Lung (tissue), 11 donors: ENCODE measurements at regions not wholly inside any gene's neighbourhood (a gene's known extent, or its start where the extent isn't known, plus 50 kb on each side); places are given as distances from the start of the nearest gene placed in this dataset.

Experiments
- ATAC-seq: fragments of 200-7000 bp; cut with Tn5 transposase; one replicate; pipeline ENCODE4 v1.9.1; 2020; ENCODE audit warnings: moderate number of reproducible peaks; ENCODE audit not compliant: insufficient read depth, low FRiP score
- DNase-seq, 3 donors: peaks; one replicate each; pipeline ENCODE4 v3.0.0-alpha.2; 2013 to 2017
- H3K27ac ChIP-seq, 2 donors: one replicate each; pipeline ENCODE4 v1.5.1; 2013; ENCODE audit warnings: mild to moderate bottlenecking in 2 of 2, moderate library complexity in 2 of 2, control low read depth in 1 of 2, inconsistent platforms in 1 of 2, low read depth in 1 of 2, low read length in 1 of 2
- H3K27me3 ChIP-seq, 3 donors: one replicate each; pipeline ENCODE4 v1.5.1; 2013; ENCODE audit warnings: low read length in 2 of 3; ENCODE audit not compliant: control insufficient read depth in 3 of 3, insufficient read depth in 3 of 3
- H3K36me3 ChIP-seq, 4 donors: one replicate each; pipeline ENCODE4 v1.5.1; 2013; ENCODE audit warnings: low read length in 4 of 4, mild to moderate bottlenecking in 1 of 4, moderate library complexity in 1 of 4; ENCODE audit not compliant: control insufficient read depth in 4 of 4, insufficient read depth in 4 of 4
- H3K4me1 ChIP-seq, 5 donors: one replicate each; pipeline ENCODE4 v1.5.1; 2013; ENCODE audit warnings: low read length in 5 of 5, mild to moderate bottlenecking in 2 of 5, moderate library complexity in 1 of 5; ENCODE audit not compliant: control insufficient read depth in 5 of 5, insufficient read depth in 5 of 5
- H3K4me3 ChIP-seq: one replicate; pipeline ENCODE4 v1.5.1; 2013; ENCODE audit warnings: mild to moderate bottlenecking, control low read depth, moderate library complexity
- H3K9ac ChIP-seq, 2 donors: one replicate each; pipeline ENCODE4 v1.5.1; 2013; ENCODE audit warnings: low read length in 2 of 2, control low read depth in 1 of 2; ENCODE audit not compliant: insufficient read depth in 1 of 2
- H3K9me3 ChIP-seq, 4 donors: one replicate each; pipeline ENCODE4 v1.5.1; 2013; ENCODE audit warnings: low read length in 3 of 4, mild to moderate bottlenecking in 1 of 4, moderate library complexity in 1 of 4; ENCODE audit not compliant: control insufficient read depth in 4 of 4, insufficient read depth in 3 of 4
- CTCF ChIP-seq: IDR thresholded peaks from 2 replicates; pipeline ENCODE4 v1.5.1; 2012; ENCODE audit warnings: mild to moderate bottlenecking; ENCODE audit errors: control extremely low read depth, extremely low read depth
- WGBS, 2 donors: extraction: QIAGEN DNeasy Blood & Tissue Kit; methylation state at CpG; one replicate each; pipeline ENCODE4 v1.1.7; 2013; 5-methylcytosine and 5-hydroxymethylcytosine counted together
- donor health status: control.
- donor health status: control.
- donor health status: Bipolar disorder and iron deficiency.
- donor health status: healthy.
- donor health status: DM: yes; HTN: yes; CAD: no.

GRCh38 chr15:67907184-67907723 is 67.4 kb upstream of the RNU6-1 start:
- no peak overlapping the region for H3K27ac ChIP-seq
- 92 to 97% methylated on average over 2 of the region's 2 CpGs for WGBS, 2 donors
- ATAC-seq (no peak), DNase-seq (no peak)
- H3K4me1 ChIP-seq = peaks cover 0 to 4% (median 0%) of the 10 kb centered on the region in 5 donors
- no peak for TF ChIP-seq CTCF
- no peaks in the 10 kb centered on the region for H3K27me3 ChIP-seq
- H3K9me3 ChIP-seq = peaks cover 0 to 4% (median 0%) of the 10 kb centered on the region in 4 donors
- no peak overlapping the region for H3K9ac ChIP-seq
- no peak overlapping the region for H3K4me3 ChIP-seq
- H3K36me3 ChIP-seq = no peaks in the 10 kb centered on the region

GRCh38 chr15:67908756-67909155 is 68.9 kb upstream of the RNU6-1 start:
- Histone ChIP-seq H3K9ac (no peak overlapping the region), H3K27me3 (no peaks in the 10 kb centered on the region), H3K4me3 (no peak overlapping the region), H3K4me1 (peaks cover 0 to 4% (median 0%) of the 10 kb centered on the region in 5 donors), H3K27ac (no peak overlapping the region), H3K9me3 (peaks cover 0 to 4% (median 0%) of the 10 kb centered on the region in 4 donors), H3K36me3 (no peaks in the 10 kb centered on the region)
- TF ChIP-seq CTCF = no peak
- ATAC-seq (no peak), DNase-seq (no peak)
- WGBS, 2 donors = 90 to 93% methylated on average over 2 of the region's 2 CpGs

- Histone ChIP-seq H3K9ac (no peak overlapping the region), H3K4me3 (no peak overlapping the region), H3K27ac (peak overlapping the region in 1 of 2 donors; percentile 14), H3K36me3 (no peaks in the 10 kb centered on the region), H3K4me1 (peaks cover 3 to 24% (median 15%) of the 10 kb centered on the region in 5 donors), H3K27me3 (no peaks in the 10 kb centered on the region), H3K9me3 (peaks cover 0 to 4% (median 0%) of the 10 kb centered on the region in 4 donors)
- no peak for DNase-seq
- 0% methylated on average over 1 of the region's 1 CpG for WGBS, 2 donors
- TF ChIP-seq CTCF = no peak
- no peak for ATAC-seq
These were observed 71.9 kb upstream of the RNU6-1 start for GRCh38 chr15:67911727-67912126.

GRCh38 chr15:67914028-67914427 is 74.2 kb upstream of the RNU6-1 start:
- Histone ChIP-seq H3K4me1 (peaks cover 4 to 40% (median 19%) of the 10 kb centered on the region in 5 donors), H3K27ac (no peak overlapping the region), H3K4me3 (no peak overlapping the region), H3K9ac (no peak overlapping the region), H3K27me3 (no peaks in the 10 kb centered on the region), H3K9me3 (peaks cover 0 to 6% (median 2%) of the 10 kb centered on the region in 4 donors), H3K36me3 (no peaks in the 10 kb centered on the region)
- no peak for TF ChIP-seq CTCF
- whole genome bisulfite sequencing, 2 donors = 89 to 90% methylated on average over 1 of the region's 1 CpG
- ATAC-seq = no peak
- DNase-seq = no peak
